MCF 10A (cell line): ENCODE measurements at regions not wholly inside any gene's neighbourhood (a gene's known extent, or its start where the extent isn't known, plus 50 kb on each side); places are given as distances from the start of the nearest gene placed in this dataset.

ENCODE experiments used
- BruUV-seq: library from RNA; stranded (reverse); fragments of 400-500 nt; replicated peaks from 2 replicates; lab custom pipeline; 2021; lab: Mats Ljungman, UMichigan
- CTCF ChIA-PET: fragments of 300-600 bp; sonication (Branson Sonifier 250); formaldehyde crosslinking; extraction: SDS; loops from one replicate; lab custom pipeline; 2021; ENCODE audit warnings: antibody characterized with exemption, inconsistent platforms; lab: Yijun Ruan, JAX
- POLR2A ChIA-PET: fragments of 300-600, 350-650 bp; sonication (Branson Sonifier 250); formaldehyde crosslinking; extraction: SDS; loops from one replicate; lab custom pipeline; 2020; ENCODE audit warnings: antibody characterized with exemption, inconsistent platforms; lab: Yijun Ruan, JAX
- DNase-seq: peaks from one replicate; pipeline ENCODE4 v3.0.0-alpha.2; 2018; ENCODE audit not compliant: unreplicated experiment
- H3K27ac Mint-ChIP-seq: one replicate; pipeline ENCODE4 v1.8.0; 2022; ENCODE audit warnings: mild to moderate bottlenecking, low read depth, mixed read lengths; ENCODE audit not compliant: unreplicated experiment
- H3K27me3 Mint-ChIP-seq: one replicate; pipeline ENCODE4 v1.8.0; 2022; ENCODE audit warnings: mixed read lengths; ENCODE audit not compliant: insufficient read depth, unreplicated experiment
- H3K36me3 Mint-ChIP-seq: one replicate; pipeline ENCODE4 v1.8.0; 2022; ENCODE audit warnings: mild to moderate bottlenecking, moderate library complexity, mixed read lengths; ENCODE audit not compliant: insufficient read depth, unreplicated experiment
- H3K4me1 Mint-ChIP-seq: one replicate; pipeline ENCODE4 v1.8.0; 2022; ENCODE audit warnings: mixed read lengths; ENCODE audit not compliant: insufficient read depth, unreplicated experiment
- H3K4me3 Mint-ChIP-seq: one replicate; pipeline ENCODE4 v1.8.0; 2022; ENCODE audit warnings: mild to moderate bottlenecking, moderate library complexity, mixed read lengths; ENCODE audit not compliant: unreplicated experiment
- H3K9me3 Mint-ChIP-seq: one replicate; pipeline ENCODE4 v1.8.0; 2022; ENCODE audit warnings: mixed read lengths; ENCODE audit not compliant: unreplicated experiment
- intact Hi-C: fragments of 100-400 bp; cut with micrococcal nuclease; formaldehyde crosslinking; loops from 2 replicates; pipeline ENCODE4 v1.14.1; 2022
- TF ChIP-seq, protein P1 (sequence below): fragments of 200-600 bp; IDR thresholded peaks from one replicate; pipeline ENCODE4 v1.8.0; 2022; ENCODE audit warnings: antibody characterized with exemption, mild to moderate bottlenecking; ENCODE audit not compliant: unreplicated experiment

- no TSS peak for BruUV-seq
- Mint-ChIP-seq H3K4me3 (no peak overlapping the region), H3K27ac (no peak overlapping the region), H3K36me3 (peaks cover 5% of the 10 kb centered on the region), H3K27me3 (no peaks in the 10 kb centered on the region), H3K9me3 (no peaks in the 10 kb centered on the region), H3K4me1 (peaks cover 12% of the 10 kb centered on the region)
- POLR2A ChIA-PET, result no interaction called here
- TF ChIP-seq, protein P1, sequence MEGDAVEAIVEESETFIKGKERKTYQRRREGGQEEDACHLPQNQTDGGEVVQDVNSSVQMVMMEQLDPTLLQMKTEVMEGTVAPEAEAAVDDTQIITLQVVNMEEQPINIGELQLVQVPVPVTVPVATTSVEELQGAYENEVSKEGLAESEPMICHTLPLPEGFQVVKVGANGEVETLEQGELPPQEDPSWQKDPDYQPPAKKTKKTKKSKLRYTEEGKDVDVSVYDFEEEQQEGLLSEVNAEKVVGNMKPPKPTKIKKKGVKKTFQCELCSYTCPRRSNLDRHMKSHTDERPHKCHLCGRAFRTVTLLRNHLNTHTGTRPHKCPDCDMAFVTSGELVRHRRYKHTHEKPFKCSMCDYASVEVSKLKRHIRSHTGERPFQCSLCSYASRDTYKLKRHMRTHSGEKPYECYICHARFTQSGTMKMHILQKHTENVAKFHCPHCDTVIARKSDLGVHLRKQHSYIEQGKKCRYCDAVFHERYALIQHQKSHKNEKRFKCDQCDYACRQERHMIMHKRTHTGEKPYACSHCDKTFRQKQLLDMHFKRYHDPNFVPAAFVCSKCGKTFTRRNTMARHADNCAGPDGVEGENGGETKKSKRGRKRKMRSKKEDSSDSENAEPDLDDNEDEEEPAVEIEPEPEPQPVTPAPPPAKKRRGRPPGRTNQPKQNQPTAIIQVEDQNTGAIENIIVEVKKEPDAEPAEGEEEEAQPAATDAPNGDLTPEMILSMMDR, result no peak
- DNase-seq, result no peak
- intact Hi-C loops, result no loop called here
- CTCF ChIA-PET, result interaction anchor here (1.2 kb wide), 1 partner anchor 57 kb away, joined by 8 read pairs; no protein-coding TSS in a partner anchor
Observed at GRCh38 chr10:10517866-10518265, 499.8 kb upstream of the CELF2 start.

- H3K27me3 Mint-ChIP-seq, result no peaks in the 10 kb centered on the region
- H3K27ac Mint-ChIP-seq, result no peak overlapping the region
- DNase-seq, result no peak
- no peaks in the 10 kb centered on the region for H3K9me3 Mint-ChIP-seq
- ChIA-PET POLR2A (no interaction called here), CTCF (interaction anchor here (0.7 kb wide), 1 partner anchor 1188 kb away, joined by 3 read pairs; no protein-coding TSS in a partner anchor)
- no peak overlapping the region for H3K4me3 Mint-ChIP-seq
- H3K36me3 Mint-ChIP-seq, result peaks cover 5% of the 10 kb centered on the region
- peaks cover 12% of the 10 kb centered on the region for H3K4me1 Mint-ChIP-seq
- BruUV-seq, result no TSS peak
- intact Hi-C loops, result no loop called here
- TF ChIP-seq, protein P1, result no peak
Observed at GRCh38 chr10:10519674-10520073, 498.0 kb upstream of the CELF2 start.

GRCh38 chr10:10520491-10521385 is 496.9 kb upstream of the CELF2 start:
- BruUV-seq, result no TSS peak
- TF ChIP-seq, protein P1, result no peak
- Mint-ChIP-seq H3K27me3 (no peaks in the 10 kb centered on the region), H3K4me3 (no peak overlapping the region), H3K27ac (no peak overlapping the region), H3K9me3 (no peaks in the 10 kb centered on the region), H3K36me3 (peaks cover 5% of the 10 kb centered on the region), H3K4me1 (peaks cover 7% of the 10 kb centered on the region)
- POLR2A ChIA-PET, result no interaction called here
- CTCF ChIA-PET, result interaction anchor here (0.6 kb wide), 1 partner anchor 121 kb away, joined by 3 read pairs; no protein-coding TSS in a partner anchor
- intact Hi-C loops, result no loop called here
- DNase-seq, result no peak

- no peaks in the 10 kb centered on the region for H3K9me3 Mint-ChIP-seq
- H3K27ac Mint-ChIP-seq, result no peak overlapping the region
- ChIA-PET POLR2A (no interaction called here), CTCF (no interaction called here)
- no peak for DNase-seq
- TF ChIP-seq, protein P1, result no peak
- intact Hi-C loops, result no loop called here
- no peak overlapping the region for H3K4me3 Mint-ChIP-seq
- no TSS peak for BruUV-seq
- H3K4me1 Mint-ChIP-seq, result peaks cover 9% of the 10 kb centered on the region
- no peaks in the 10 kb centered on the region for H3K27me3 Mint-ChIP-seq
- H3K36me3 Mint-ChIP-seq, result no peaks in the 10 kb centered on the region
Observed at GRCh38 chr10:10526846-10527245, 490.8 kb upstream of the CELF2 start.
